Left kidney (tissue), 1 donor: ENCODE measurements at regions not wholly inside any gene's neighbourhood (a gene's known extent, or its start where the extent isn't known, plus 50 kb on each side); places are given as distances from the start of the nearest gene placed in this dataset.

Source experiments
- DNase-seq: peaks from one replicate; pipeline ENCODE4 v3.0.0-alpha.2; 2013

GRCh38 chr17:10968007-10968406 lies 130.1 kb upstream of the PIRT start:
- no peak for DNase-seq

- DNase-seq: no peak
Measured at GRCh38 chr17:10956821-10957220, 118.9 kb upstream of the PIRT start.

- no peak for DNase-seq
Measured at GRCh38 chr17:10944819-10945218, 106.9 kb upstream of the PIRT start.

- DNase-seq: no peak
Measured at GRCh38 chr17:10936931-10937330, 99.0 kb upstream of the PIRT start.

GRCh38 chr17:10932938-10933337 lies 95.1 kb upstream of the PIRT start:
- DNase-seq: no peak

- no peak for DNase-seq
Measured at GRCh38 chr17:10931133-10931532, 93.2 kb upstream of the PIRT start.

- DNase-seq: no peak
Measured at GRCh38 chr17:10927712-10928111, 89.8 kb upstream of the PIRT start.

- DNase-seq: no peak
Measured at GRCh38 chr17:10920558-10921108, 82.7 kb upstream of the PIRT start.

DNA sequence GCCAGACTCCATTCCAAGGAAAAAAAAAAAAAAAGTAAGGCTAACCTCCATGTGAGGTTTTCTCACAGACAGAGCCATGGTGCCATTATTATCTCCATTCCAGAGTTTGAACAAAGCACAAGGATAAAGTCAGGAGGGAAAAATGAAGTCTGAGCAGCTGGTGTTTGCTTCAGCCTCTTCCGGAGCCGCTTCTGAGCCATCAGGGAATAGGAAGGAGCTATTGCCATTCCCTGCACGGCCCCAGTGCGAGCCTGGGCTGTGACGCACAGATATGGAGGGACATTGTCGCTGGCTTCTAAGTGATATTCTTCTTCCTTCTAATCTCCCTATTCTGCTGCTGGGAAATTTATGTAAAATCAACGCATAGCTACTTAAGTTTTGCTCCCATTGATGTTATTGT lies 69.5 kb upstream of the PIRT start:
- no peak for DNase-seq

GRCh38 chr17:10899281-10899680 lies 61.4 kb upstream of the PIRT start:
- DNase-seq: no peak

DNA sequence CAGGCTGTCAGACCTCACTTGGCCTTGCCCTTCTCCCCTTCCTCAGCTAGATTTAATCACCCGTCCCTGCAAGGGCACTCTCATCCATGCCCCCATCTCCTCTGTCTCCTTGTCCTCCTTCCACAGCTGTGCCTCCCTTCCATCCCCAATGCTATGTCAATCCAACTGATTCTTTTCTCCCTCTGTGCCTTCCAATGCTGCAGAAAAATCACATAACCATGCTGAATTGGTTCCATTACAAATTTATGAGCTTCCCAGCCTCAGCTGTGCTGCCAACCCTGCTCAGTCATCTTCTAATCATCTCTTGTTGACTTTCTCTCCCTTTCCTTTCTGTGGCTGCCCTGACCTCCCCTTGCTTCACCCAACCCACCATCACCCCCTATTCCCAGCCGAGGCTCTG lies 56.3 kb upstream of the PIRT start:
- DNase-seq: no peak

GRCh38 chr17:10888858-10889257 lies 51.0 kb upstream of the PIRT start:
- DNase-seq: no peak
